ENCODE measurements at regions not wholly inside any gene's neighbourhood (a gene's known extent, or its start where the extent isn't known, plus 50 kb on each side); places are given as distances from the start of the nearest gene placed in this dataset.

DNA sequence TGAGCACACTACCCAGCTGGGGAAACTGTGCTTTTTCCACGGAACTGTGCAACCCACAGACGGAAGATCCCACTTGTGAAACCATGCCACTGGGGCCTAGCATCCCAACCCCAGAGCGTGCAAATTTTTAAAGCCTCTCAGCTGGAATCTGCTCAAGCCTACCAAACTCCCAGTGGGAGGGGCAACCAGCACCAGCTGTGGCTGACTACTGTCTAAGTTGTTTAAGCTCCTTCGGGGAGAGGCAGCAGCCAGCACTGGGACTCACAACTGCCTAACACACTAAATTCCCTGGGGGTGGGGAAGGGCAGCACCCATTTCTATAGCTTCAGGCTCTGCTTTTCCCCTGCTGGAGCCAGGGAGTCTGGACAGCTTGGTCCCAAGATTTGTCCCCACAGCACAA is 287.6 kb upstream of the MSX2 start:
- TF ChIP-seq, protein P1, sequence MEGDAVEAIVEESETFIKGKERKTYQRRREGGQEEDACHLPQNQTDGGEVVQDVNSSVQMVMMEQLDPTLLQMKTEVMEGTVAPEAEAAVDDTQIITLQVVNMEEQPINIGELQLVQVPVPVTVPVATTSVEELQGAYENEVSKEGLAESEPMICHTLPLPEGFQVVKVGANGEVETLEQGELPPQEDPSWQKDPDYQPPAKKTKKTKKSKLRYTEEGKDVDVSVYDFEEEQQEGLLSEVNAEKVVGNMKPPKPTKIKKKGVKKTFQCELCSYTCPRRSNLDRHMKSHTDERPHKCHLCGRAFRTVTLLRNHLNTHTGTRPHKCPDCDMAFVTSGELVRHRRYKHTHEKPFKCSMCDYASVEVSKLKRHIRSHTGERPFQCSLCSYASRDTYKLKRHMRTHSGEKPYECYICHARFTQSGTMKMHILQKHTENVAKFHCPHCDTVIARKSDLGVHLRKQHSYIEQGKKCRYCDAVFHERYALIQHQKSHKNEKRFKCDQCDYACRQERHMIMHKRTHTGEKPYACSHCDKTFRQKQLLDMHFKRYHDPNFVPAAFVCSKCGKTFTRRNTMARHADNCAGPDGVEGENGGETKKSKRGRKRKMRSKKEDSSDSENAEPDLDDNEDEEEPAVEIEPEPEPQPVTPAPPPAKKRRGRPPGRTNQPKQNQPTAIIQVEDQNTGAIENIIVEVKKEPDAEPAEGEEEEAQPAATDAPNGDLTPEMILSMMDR (IDR thresholded peaks at IDR 0.05), result no peak
- TF ChIP-seq POLR2A (IDR thresholded peaks at IDR 0.05) (no peak), POLR2AphosphoS5 (IDR thresholded peaks at IDR 0.05) (no peak)
